IPS-18a (cell line): ENCODE measurements at regions not wholly inside any gene's neighbourhood (a gene's known extent, or its start where the extent isn't known, plus 50 kb on each side); places are given as distances from the start of the nearest gene placed in this dataset.

ENCODE experiments used
- H3K27ac ChIP-seq: one replicate; pipeline ENCODE4 v1.5.1; 2013; ENCODE audit warnings: low read length
- H3K27me3 ChIP-seq: one replicate; pipeline ENCODE4 v1.6.1; 2013; ENCODE audit warnings: mild to moderate bottlenecking, low read length; ENCODE audit not compliant: control insufficient read depth, insufficient read depth
- H3K36me3 ChIP-seq: one replicate; pipeline ENCODE4 v1.6.1; 2013; ENCODE audit warnings: low read depth, low read length; ENCODE audit not compliant: control insufficient read depth
- H3K4me1 ChIP-seq: one replicate; pipeline ENCODE4 v1.6.1; 2013; ENCODE audit warnings: low read depth, low read length; ENCODE audit not compliant: control insufficient read depth
- H3K4me3 ChIP-seq: one replicate; pipeline ENCODE4 v1.5.1; 2013; ENCODE audit warnings: low read length
- H3K9ac ChIP-seq: one replicate; pipeline ENCODE4 v1.6.1; 2013; ENCODE audit warnings: mild to moderate bottlenecking, low read length, moderate library complexity
- H3K9me3 ChIP-seq: one replicate; pipeline ENCODE4 v1.6.1; 2013; ENCODE audit warnings: low read depth, low read length; ENCODE audit not compliant: control insufficient read depth

DNA sequence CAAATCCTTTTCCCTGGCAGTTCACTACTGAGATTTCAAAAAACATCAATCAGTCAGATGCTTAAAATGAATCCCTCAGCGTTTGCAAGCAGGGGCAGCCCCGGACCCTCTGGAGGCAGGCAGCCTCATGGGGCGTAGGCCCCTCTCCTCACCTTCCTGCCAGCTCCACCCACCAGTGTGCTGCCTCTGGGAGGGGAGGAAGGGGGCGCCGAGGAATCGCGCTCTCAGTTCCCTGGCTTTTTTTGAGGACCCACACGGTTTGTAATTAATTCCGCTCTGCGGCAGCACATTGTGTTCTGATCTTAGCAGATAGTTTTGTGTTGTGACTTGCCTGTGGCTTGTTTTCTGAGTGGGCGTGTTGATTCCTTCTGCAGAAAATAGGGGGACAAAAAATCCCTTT is 159.9 kb downstream of the KLF13 start:
- Histone ChIP-seq H3K4me3 (no peak overlapping the region), H3K4me1 (no peaks in the 10 kb centered on the region), H3K27me3 (peaks cover 32% of the 10 kb centered on the region), H3K36me3 (no peaks in the 10 kb centered on the region), H3K27ac (no peak overlapping the region), H3K9ac (no peak overlapping the region), H3K9me3 (no peaks in the 10 kb centered on the region)

GRCh38 chr15:31486906-31487695 is 160.5 kb downstream of the KLF13 start:
- H3K36me3 ChIP-seq = no peaks in the 10 kb centered on the region
- H3K4me1 ChIP-seq = no peaks in the 10 kb centered on the region
- H3K9me3 ChIP-seq = no peaks in the 10 kb centered on the region
- no peak overlapping the region for H3K4me3 ChIP-seq
- no peak overlapping the region for H3K27ac ChIP-seq
- H3K9ac ChIP-seq = no peak overlapping the region
- H3K27me3 ChIP-seq = peaks cover 27% of the 10 kb centered on the region

- H3K27ac ChIP-seq = no peak overlapping the region
These were observed 161.3 kb downstream of the KLF13 start for GRCh38 chr15:31487811-31488436.

GRCh38 chr15:31488437-31489204 is 162.0 kb downstream of the KLF13 start:
- no peak overlapping the region for H3K9ac ChIP-seq
- no peaks in the 10 kb centered on the region for H3K9me3 ChIP-seq
- peaks cover 13% of the 10 kb centered on the region for H3K27me3 ChIP-seq
- H3K4me1 ChIP-seq = no peaks in the 10 kb centered on the region
- H3K27ac ChIP-seq = no peak overlapping the region
- no peaks in the 10 kb centered on the region for H3K36me3 ChIP-seq
- no peak overlapping the region for H3K4me3 ChIP-seq

More at GRCh38 chr15:31487811-31488436, 161.3 kb downstream of the KLF13 start:
- H3K4me1 ChIP-seq = no peaks in the 10 kb centered on the region
- H3K4me3 ChIP-seq = no peak overlapping the region
- H3K27me3 ChIP-seq = peaks cover 18% of the 10 kb centered on the region
- H3K9ac ChIP-seq = no peak overlapping the region
- H3K36me3 ChIP-seq = no peaks in the 10 kb centered on the region
- no peaks in the 10 kb centered on the region for H3K9me3 ChIP-seq

DNA sequence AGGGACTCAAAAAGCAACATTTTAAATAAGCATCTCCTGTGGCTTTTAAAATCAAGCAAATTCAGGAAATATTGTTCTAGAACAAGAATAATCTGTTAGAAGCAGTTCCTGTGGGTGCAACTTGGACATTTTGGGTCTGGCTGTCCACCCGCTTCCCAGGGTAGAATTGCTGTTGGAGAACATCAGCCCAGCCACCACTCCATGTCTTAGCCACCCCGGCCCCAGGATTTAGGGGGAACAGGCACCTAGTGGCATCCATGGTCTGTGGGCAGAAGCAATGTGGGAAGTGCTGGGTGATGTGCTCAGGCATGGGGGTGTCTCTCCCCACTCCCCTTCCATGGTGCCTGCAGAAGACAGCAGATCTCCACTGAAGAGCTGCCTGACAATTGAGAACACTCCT is 162.6 kb downstream of the KLF13 start:
- Histone ChIP-seq H3K4me1 (no peaks in the 10 kb centered on the region), H3K27me3 (peaks cover 8% of the 10 kb centered on the region), H3K9me3 (no peaks in the 10 kb centered on the region), H3K27ac (no peak overlapping the region), H3K9ac (no peak overlapping the region), H3K36me3 (no peaks in the 10 kb centered on the region), H3K4me3 (no peak overlapping the region)

- Histone ChIP-seq H3K27me3 (peaks cover under 1% of the 10 kb centered on the region), H3K36me3 (no peaks in the 10 kb centered on the region), H3K27ac (no peak overlapping the region), H3K4me3 (no peak overlapping the region), H3K9me3 (no peaks in the 10 kb centered on the region), H3K9ac (no peak overlapping the region), H3K4me1 (no peaks in the 10 kb centered on the region)
These were observed 163.4 kb downstream of the KLF13 start for GRCh38 chr15:31489801-31490646.

- no peaks in the 10 kb centered on the region for H3K4me1 ChIP-seq
- H3K27ac ChIP-seq = no peak overlapping the region
- H3K9me3 ChIP-seq = no peaks in the 10 kb centered on the region
These were observed 168.2 kb downstream of the KLF13 start for GRCh38 chr15:31494786-31495185.

DNA sequence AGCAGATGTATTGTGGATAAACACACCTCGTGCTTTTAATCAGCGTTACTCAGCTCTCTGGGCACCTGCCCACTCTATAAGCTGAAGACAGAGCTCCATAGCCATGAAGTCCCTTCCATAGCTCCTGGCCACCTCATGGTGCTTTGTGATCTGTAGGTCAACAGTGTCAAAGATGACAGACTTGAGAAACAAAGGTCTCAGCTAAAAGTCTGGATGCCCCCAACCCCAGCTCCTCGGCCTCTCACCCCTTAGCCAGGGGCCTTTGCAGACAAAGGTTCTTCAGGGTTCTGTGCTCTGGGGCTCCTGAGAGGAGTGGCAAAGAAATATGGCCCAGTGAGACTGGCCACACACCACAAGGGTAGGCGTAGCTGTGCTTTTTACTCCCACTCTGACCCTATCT is 168.6 kb downstream of the KLF13 start:
- no peak overlapping the region for H3K4me3 ChIP-seq
- H3K9ac ChIP-seq = no peak overlapping the region
- H3K9me3 ChIP-seq = no peaks in the 10 kb centered on the region
- H3K27ac ChIP-seq = no peak overlapping the region
- no peaks in the 10 kb centered on the region for H3K4me1 ChIP-seq
- no peaks in the 10 kb centered on the region for H3K27me3 ChIP-seq
- H3K36me3 ChIP-seq = no peaks in the 10 kb centered on the region

More at GRCh38 chr15:31494786-31495185, 168.2 kb downstream of the KLF13 start:
- Histone ChIP-seq H3K4me3 (no peak overlapping the region), H3K36me3 (no peaks in the 10 kb centered on the region), H3K27me3 (no peaks in the 10 kb centered on the region), H3K9ac (no peak overlapping the region)

DNA sequence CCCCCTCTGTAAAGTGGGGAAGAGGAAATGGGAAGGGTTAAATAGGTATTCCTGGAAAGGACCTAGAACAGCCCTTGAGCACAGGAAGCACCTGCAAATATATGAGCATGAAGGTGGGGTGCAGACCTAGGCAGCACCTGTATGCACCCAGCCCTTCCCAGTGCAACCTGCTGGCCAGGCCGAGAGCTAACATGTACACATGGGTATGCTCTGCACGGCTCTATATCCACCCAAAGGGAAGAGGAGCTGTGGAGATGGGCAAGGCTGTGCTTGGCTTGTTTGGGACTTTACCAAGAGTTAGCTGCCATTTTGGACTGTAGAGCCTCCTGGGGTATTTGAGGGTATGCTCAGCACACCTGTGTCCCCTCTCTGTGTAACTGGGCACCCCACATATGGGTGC is 171.2 kb downstream of the KLF13 start:
- no peaks in the 10 kb centered on the region for H3K9me3 ChIP-seq
- H3K36me3 ChIP-seq = no peaks in the 10 kb centered on the region
- no peak overlapping the region for H3K27ac ChIP-seq
- no peak overlapping the region for H3K4me3 ChIP-seq
- H3K9ac ChIP-seq = no peak overlapping the region
- no peaks in the 10 kb centered on the region for H3K4me1 ChIP-seq
- H3K27me3 ChIP-seq = no peaks in the 10 kb centered on the region

DNA sequence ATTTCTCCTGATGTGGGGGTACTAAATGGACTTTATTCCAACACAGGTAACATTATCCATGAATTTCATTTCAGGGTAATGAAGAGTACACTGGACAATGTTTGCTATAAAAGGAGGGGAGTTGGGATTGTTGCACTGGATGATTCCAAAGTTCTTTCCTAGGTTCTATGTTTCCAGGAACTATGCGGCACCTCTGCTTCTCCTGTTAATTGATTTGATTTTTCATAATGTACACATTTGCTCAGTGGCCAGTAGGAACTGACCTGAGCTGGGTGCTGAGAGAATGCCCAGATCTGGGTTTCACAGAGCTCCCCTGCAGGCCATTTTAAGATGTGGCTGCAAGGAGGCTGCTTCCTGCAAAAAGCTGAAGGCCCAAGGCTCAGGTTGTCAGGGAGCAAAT is 171.7 kb downstream of the KLF13 start:
- Histone ChIP-seq H3K36me3 (no peaks in the 10 kb centered on the region), H3K4me1 (no peaks in the 10 kb centered on the region), H3K9ac (no peak overlapping the region), H3K27ac (no peak overlapping the region), H3K27me3 (no peaks in the 10 kb centered on the region), H3K4me3 (no peak overlapping the region), H3K9me3 (no peaks in the 10 kb centered on the region)

DNA sequence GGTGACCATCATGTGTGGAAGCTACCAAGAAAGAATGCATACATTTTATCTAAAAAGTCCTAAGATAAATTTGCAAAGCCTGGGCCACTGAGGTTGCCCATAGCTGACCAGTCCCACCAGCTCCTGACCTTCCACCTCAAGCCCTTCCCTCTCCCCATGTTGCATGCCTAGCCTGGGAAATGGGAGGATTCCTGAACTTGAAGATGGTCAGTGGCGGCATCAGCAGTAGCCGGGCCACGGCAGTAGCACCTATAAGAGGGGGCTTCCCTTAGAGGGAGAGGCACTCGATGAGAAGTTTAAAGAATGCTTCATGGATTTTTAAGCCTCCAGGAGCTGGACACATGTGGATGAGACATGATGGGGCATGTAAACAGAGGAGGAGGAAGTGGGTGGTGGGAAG is 172.1 kb downstream of the KLF13 start:
- Histone ChIP-seq H3K9ac (no peak overlapping the region), H3K27ac (no peak overlapping the region), H3K27me3 (no peaks in the 10 kb centered on the region), H3K4me1 (no peaks in the 10 kb centered on the region), H3K36me3 (no peaks in the 10 kb centered on the region), H3K9me3 (no peaks in the 10 kb centered on the region), H3K4me3 (no peak overlapping the region)
